Suprapubic skin (tissue), 4 donors: ENCODE measurements at regions not wholly inside any gene's neighbourhood (a gene's known extent, or its start where the extent isn't known, plus 50 kb on each side); places are given as distances from the start of the nearest gene placed in this dataset.

ENCODE experiments used
- EP300 ChIP-seq: sonication (generic); formaldehyde crosslinking; IDR thresholded peaks from one replicate; pipeline ENCODE4 v1.6.1; 2017; ENCODE audit warnings: antibody characterized with exemption
- POLR2A ChIP-seq, 2 donors: fragments of 450-650 bp; IDR thresholded peaks; one replicate each; pipeline ENCODE4 v1.6.1; 2017; ENCODE audit warnings: antibody characterized with exemption in 2 of 2, mild to moderate bottlenecking in 2 of 2, moderate library complexity in 2 of 2
- POLR2AphosphoS5 ChIP-seq, 3 donors: sonication (generic); formaldehyde crosslinking; IDR thresholded peaks; one replicate each; pipeline ENCODE4 v1.6.1; 2017; ENCODE audit warnings: antibody characterized with exemption in 3 of 3
- TF ChIP-seq, protein P1 (sequence below), 2 donors: fragments of 200-600 bp in 1 of 2; fragments of 450-650 bp in 1 of 2; sonication (generic) in 1 of 2; IDR thresholded peaks; one replicate each; pipeline ENCODE4 v1.5.1; 2016 to 2019; ENCODE audit warnings: antibody characterized with exemption in 2 of 2, mild to moderate bottlenecking in 1 of 2, moderate library complexity in 1 of 2

- no peak for TF ChIP-seq POLR2A (IDR thresholded peaks at IDR 0.05)
- TF ChIP-seq, protein P1, sequence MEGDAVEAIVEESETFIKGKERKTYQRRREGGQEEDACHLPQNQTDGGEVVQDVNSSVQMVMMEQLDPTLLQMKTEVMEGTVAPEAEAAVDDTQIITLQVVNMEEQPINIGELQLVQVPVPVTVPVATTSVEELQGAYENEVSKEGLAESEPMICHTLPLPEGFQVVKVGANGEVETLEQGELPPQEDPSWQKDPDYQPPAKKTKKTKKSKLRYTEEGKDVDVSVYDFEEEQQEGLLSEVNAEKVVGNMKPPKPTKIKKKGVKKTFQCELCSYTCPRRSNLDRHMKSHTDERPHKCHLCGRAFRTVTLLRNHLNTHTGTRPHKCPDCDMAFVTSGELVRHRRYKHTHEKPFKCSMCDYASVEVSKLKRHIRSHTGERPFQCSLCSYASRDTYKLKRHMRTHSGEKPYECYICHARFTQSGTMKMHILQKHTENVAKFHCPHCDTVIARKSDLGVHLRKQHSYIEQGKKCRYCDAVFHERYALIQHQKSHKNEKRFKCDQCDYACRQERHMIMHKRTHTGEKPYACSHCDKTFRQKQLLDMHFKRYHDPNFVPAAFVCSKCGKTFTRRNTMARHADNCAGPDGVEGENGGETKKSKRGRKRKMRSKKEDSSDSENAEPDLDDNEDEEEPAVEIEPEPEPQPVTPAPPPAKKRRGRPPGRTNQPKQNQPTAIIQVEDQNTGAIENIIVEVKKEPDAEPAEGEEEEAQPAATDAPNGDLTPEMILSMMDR (IDR thresholded peaks at IDR 0.05) = no peak
- TF ChIP-seq POLR2AphosphoS5 (IDR thresholded peaks at IDR 0.05) = no peak
- TF ChIP-seq EP300 = no peak
Observed at GRCh38 chr17:72388765-72389473, 268.1 kb downstream of the SOX9 start.
